ACC112 (cell line): ENCODE measurements at regions not wholly inside any gene's neighbourhood (a gene's known extent, or its start where the extent isn't known, plus 50 kb on each side); places are given as distances from the start of the nearest gene placed in this dataset.
"Not testable (repeated sequence)": the region's sequence is repeated elsewhere in the genome, so short reads cannot be mapped to it uniquely, and the experiment has no call there.

Experiments
- H2AFZ ChIP-seq: fragments of 200-600 bp; sonication (generic); one replicate; pipeline ENCODE4 v1.6.0; 2017; ENCODE audit warnings: antibody characterized with exemption, low read length; ENCODE audit not compliant: unreplicated experiment
- H3K27ac ChIP-seq: fragments of 200-600 bp; sonication (generic); 2 replicates; pipeline ENCODE4 v1.5.1; 2014; ENCODE audit warnings: low read depth, mild to moderate bottlenecking, antibody characterized with exemption, low read length, moderate library complexity
- H3K27me3 ChIP-seq: fragments of 200-600 bp; sonication (generic); 2 replicates; pipeline ENCODE4 v1.6.1; 2014; ENCODE audit warnings: mild to moderate bottlenecking, antibody characterized with exemption, low read length, moderate library complexity, mixed read lengths; ENCODE audit not compliant: insufficient read depth
- H3K36me3 ChIP-seq: fragments of 200-600 bp; sonication (generic); 2 replicates; pipeline ENCODE4 v1.6.1; 2016; ENCODE audit warnings: mild to moderate bottlenecking, antibody characterized with exemption, low read length, moderate library complexity, mixed read lengths; ENCODE audit not compliant: insufficient read depth
- H3K4me1 ChIP-seq: fragments of 200-600 bp; sonication (generic); one replicate; pipeline ENCODE4 v1.6.1; 2016; ENCODE audit warnings: low read length, mixed read lengths; ENCODE audit not compliant: insufficient read depth, unreplicated experiment, control insufficient read depth
- H3K4me3 ChIP-seq: fragments of 200-600 bp; sonication (generic); 2 replicates; pipeline ENCODE4 v1.5.1; 2014; ENCODE audit warnings: mild to moderate bottlenecking, low read depth, low read length
- H3K79me2 ChIP-seq: fragments of 200-600 bp; sonication (generic); one replicate; pipeline ENCODE4 v1.6.0; 2016; ENCODE audit warnings: low read length; ENCODE audit not compliant: control insufficient read depth, unreplicated experiment, insufficient read depth

GRCh38 chr3:197618408-197618807, 62.6 kb upstream of the BDH1 start:
- H2AFZ ChIP-seq, H3K4me3 ChIP-seq, H3K79me2 ChIP-seq, H3K27me3 ChIP-seq, H3K27ac ChIP-seq, H3K4me1 ChIP-seq: not testable (repeated sequence)
- H3K36me3 ChIP-seq = peaks cover 48% of the 10 kb centered on the region

GRCh38 chr3:197615430-197615829, 59.7 kb upstream of the BDH1 start:
- Histone ChIP-seq H3K36me3 (peaks cover 70% of the 10 kb centered on the region), H3K27me3 (no peaks in the 10 kb centered on the region), H3K27ac (no peak overlapping the region), H3K4me3 (no peak overlapping the region), H2AFZ (no peak overlapping the region), H3K4me1 (no peaks in the 10 kb centered on the region), H3K79me2 (no peaks in the 10 kb centered on the region)

GRCh38 chr3:197614134-197614533, 58.4 kb upstream of the BDH1 start:
- not testable (repeated sequence) for H3K4me1 ChIP-seq, H3K27ac ChIP-seq, H3K27me3 ChIP-seq, H3K4me3 ChIP-seq, H2AFZ ChIP-seq, H3K79me2 ChIP-seq
- peaks cover 73% of the 10 kb centered on the region for H3K36me3 ChIP-seq

GRCh38 chr3:197613199-197613598, 57.4 kb upstream of the BDH1 start:
- no peaks in the 10 kb centered on the region for H3K4me1 ChIP-seq
- no peak overlapping the region for H2AFZ ChIP-seq
- no peaks in the 10 kb centered on the region for H3K27me3 ChIP-seq
- H3K27ac ChIP-seq = no peak overlapping the region
- no peak overlapping the region for H3K4me3 ChIP-seq
- H3K79me2 ChIP-seq = no peaks in the 10 kb centered on the region
- H3K36me3 ChIP-seq = peaks cover 75% of the 10 kb centered on the region

- H3K27me3 ChIP-seq = no peaks in the 10 kb centered on the region
- H3K36me3 ChIP-seq = peaks cover 78% of the 10 kb centered on the region
- H3K4me1 ChIP-seq = no peaks in the 10 kb centered on the region
- H3K27ac ChIP-seq = no peak overlapping the region
- H3K79me2 ChIP-seq = no peaks in the 10 kb centered on the region
- no peak overlapping the region for H3K4me3 ChIP-seq
- H2AFZ ChIP-seq = no peak overlapping the region
These were observed 55.5 kb upstream of the BDH1 start for GRCh38 chr3:197611255-197611654.

- H2AFZ ChIP-seq = no peak overlapping the region
- peaks cover 37% of the 10 kb centered on the region for H3K36me3 ChIP-seq
- H3K4me1 ChIP-seq = peaks cover under 1% of the 10 kb centered on the region
- no peaks in the 10 kb centered on the region for H3K79me2 ChIP-seq
- no peaks in the 10 kb centered on the region for H3K27me3 ChIP-seq
- no peak overlapping the region for H3K4me3 ChIP-seq
- H3K27ac ChIP-seq = no peak overlapping the region
These were observed 50.7 kb upstream of the BDH1 start for GRCh38 chr3:197606468-197606867.
